Stimulated activated memory B cell treated with anti-CD40 and anti-IgM and Interleukin-4, amounts not matched to agents 10 μg/mL and 1 μg/mL and 100 μg/mL, for 72 hours (primary cell): ENCODE measurements at regions not wholly inside any gene's neighbourhood (a gene's known extent, or its start where the extent isn't known, plus 50 kb on each side); places are given as distances from the start of the nearest gene placed in this dataset.
A peak's percentile ranks its signal among the peaks of the same experiment; 100 is the strongest.

ENCODE experiments used
- ATAC-seq: fragments of 150-1000 bp; cut with Tn5 transposase; 2 replicates; pipeline ENCODE4 v1.10.0; 2021
- H3K27ac Mint-ChIP-seq: one replicate; pipeline ENCODE4 v1.8.0; 2022; ENCODE audit warnings: mild to moderate bottlenecking, mixed read lengths
- H3K27me3 Mint-ChIP-seq: one replicate; pipeline ENCODE4 v1.8.0; 2022; ENCODE audit warnings: mixed read lengths
- H3K36me3 Mint-ChIP-seq: one replicate; pipeline ENCODE4 v1.8.0; 2022; ENCODE audit warnings: mixed read lengths
- H3K4me1 Mint-ChIP-seq: one replicate; pipeline ENCODE4 v1.8.0; 2022; ENCODE audit warnings: mixed read lengths
- H3K4me3 Mint-ChIP-seq: one replicate; pipeline ENCODE4 v1.8.0; 2022; ENCODE audit warnings: mild to moderate bottlenecking, moderate library complexity, mixed read lengths
- H3K9me3 Mint-ChIP-seq: one replicate; pipeline ENCODE4 v1.8.0; 2022; ENCODE audit warnings: mixed read lengths

- no peak overlapping the region for H3K4me3 Mint-ChIP-seq
- ATAC-seq, result no peak
- peaks cover 12% of the 10 kb centered on the region for H3K9me3 Mint-ChIP-seq
- no peaks in the 10 kb centered on the region for H3K4me1 Mint-ChIP-seq
- peaks cover 33% of the 10 kb centered on the region for H3K27me3 Mint-ChIP-seq
- peaks cover 7% of the 10 kb centered on the region for H3K36me3 Mint-ChIP-seq
- no peak overlapping the region for H3K27ac Mint-ChIP-seq
These were observed 52.9 kb upstream of the RNU6-1 start for GRCh38 chr15:67892559-67893377.

DNA sequence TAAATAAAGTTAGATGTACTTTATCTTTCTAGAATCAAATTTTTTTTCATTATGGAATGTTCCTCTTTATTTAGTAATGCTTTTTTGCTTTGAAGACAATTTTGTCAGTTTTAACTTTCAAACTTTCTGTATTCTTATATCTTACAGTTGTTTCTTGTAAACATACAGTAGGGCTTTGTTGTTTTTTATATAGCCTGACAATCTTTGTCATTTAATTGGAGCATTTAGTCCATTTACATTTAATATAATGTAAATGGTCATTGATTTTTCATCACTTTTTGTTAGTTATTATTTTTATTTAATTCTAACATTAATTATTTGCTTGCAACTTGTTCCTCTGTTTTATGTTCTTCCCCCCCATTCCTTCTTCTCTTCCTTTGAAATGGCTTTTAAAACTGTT lies 55.4 kb upstream of the RNU6-1 start:
- H3K4me1 Mint-ChIP-seq, result no peaks in the 10 kb centered on the region
- H3K27me3 Mint-ChIP-seq, result peaks cover 14% of the 10 kb centered on the region
- H3K27ac Mint-ChIP-seq, result no peak overlapping the region
- ATAC-seq, result no peak
- H3K9me3 Mint-ChIP-seq, result peaks cover 4% of the 10 kb centered on the region
- peaks cover under 1% of the 10 kb centered on the region for H3K36me3 Mint-ChIP-seq
- H3K4me3 Mint-ChIP-seq, result no peak overlapping the region

DNA sequence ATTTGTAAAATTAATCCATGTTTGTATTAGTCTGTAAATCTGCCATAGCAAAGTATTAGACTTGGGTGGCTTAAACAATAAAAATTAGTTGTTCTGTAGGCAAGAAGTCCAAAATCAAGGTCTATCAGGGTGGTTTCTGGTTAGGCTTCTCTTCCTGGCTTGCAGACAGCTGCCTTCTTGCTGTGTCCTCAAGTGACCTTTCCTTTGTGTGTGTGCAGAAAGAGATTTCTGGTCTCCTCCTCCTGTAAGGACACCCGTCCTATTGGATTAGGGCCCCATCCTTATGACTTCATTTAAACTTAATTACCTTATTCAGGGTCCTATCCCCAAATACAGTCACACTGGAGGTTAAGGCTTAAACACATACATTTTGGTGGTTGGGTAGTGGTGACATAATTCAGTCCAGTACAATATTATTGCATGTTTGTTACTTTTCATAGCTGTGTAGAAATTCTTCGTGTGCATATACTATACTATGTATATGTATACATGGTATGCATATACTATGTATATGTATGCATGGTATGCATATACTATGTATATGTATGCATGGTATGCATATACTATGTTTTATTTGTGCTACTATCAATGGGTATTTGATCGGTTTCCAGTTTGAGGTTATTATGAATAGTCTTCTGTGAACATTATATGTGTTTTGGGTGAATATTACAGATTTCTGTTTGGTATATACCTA lies 57.9 kb upstream of the RNU6-1 start:
- Mint-ChIP-seq H3K27me3 (no peaks in the 10 kb centered on the region), H3K36me3 (no peaks in the 10 kb centered on the region), H3K27ac (no peak overlapping the region), H3K4me1 (peaks cover 7% of the 10 kb centered on the region), H3K9me3 (peaks cover 4% of the 10 kb centered on the region), H3K4me3 (no peak overlapping the region)
- ATAC-seq, result no peak

DNA sequence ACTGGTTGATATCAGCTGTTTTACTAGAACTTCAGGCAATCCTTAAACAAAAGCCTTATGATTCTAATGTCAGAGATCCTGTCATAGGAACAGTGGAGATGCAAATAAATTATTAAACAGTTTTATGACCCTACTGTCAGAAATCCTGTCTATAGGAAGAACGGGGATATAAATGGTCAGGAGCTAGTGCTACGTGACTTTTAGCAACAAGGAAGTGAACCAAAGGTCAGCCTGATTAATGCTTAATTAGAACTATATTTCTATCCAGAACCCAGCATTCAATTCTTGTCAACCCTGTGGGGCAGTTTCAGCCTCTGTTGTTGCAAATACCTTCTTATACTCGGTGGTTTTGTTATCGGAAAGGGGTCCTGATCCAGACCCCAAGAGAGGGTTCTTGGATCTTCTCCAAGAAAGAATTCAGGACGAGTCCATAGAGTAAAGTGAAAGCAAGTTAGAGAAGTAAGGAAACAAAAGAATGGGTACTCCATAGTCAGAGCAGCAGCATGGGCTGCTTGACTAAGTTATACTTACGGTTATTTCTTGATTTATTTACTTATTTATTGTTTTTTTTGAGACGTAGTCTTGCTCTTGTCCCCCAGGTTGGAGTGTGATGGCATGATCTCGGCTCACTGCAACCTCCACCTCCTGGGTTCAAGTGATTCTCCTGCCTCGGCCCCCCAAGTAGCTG lies 59.9 kb upstream of the RNU6-1 start:
- Mint-ChIP-seq H3K27me3 (peaks cover 18% of the 10 kb centered on the region), H3K36me3 (no peaks in the 10 kb centered on the region), H3K9me3 (peaks cover 4% of the 10 kb centered on the region), H3K4me3 (no peak overlapping the region), H3K4me1 (peaks cover 17% of the 10 kb centered on the region), H3K27ac (no peak overlapping the region)
- ATAC-seq, result no peak

GRCh38 chr15:67900621-67901147 lies 60.8 kb upstream of the RNU6-1 start:
- Mint-ChIP-seq H3K9me3 (no peaks in the 10 kb centered on the region), H3K4me3 (no peak overlapping the region), H3K4me1 (peaks cover 17% of the 10 kb centered on the region), H3K27ac (no peak overlapping the region), H3K27me3 (peaks cover 27% of the 10 kb centered on the region), H3K36me3 (no peaks in the 10 kb centered on the region)
- ATAC-seq, result no peak

- no peak overlapping the region for H3K27ac Mint-ChIP-seq
- H3K9me3 Mint-ChIP-seq, result no peaks in the 10 kb centered on the region
- H3K36me3 Mint-ChIP-seq, result no peaks in the 10 kb centered on the region
- H3K27me3 Mint-ChIP-seq, result peaks cover 39% of the 10 kb centered on the region
- H3K4me1 Mint-ChIP-seq, result peaks cover 17% of the 10 kb centered on the region
- H3K4me3 Mint-ChIP-seq, result no peak overlapping the region
- ATAC-seq, result no peak
These were observed 62.1 kb upstream of the RNU6-1 start for GRCh38 chr15:67901922-67902321.

- Mint-ChIP-seq H3K4me3 (peak overlapping the region; percentile 60), H3K4me1 (peaks cover 17% of the 10 kb centered on the region), H3K27ac (peak overlapping the region; percentile 75), H3K9me3 (no peaks in the 10 kb centered on the region), H3K27me3 (peaks cover 46% of the 10 kb centered on the region), H3K36me3 (no peaks in the 10 kb centered on the region)
- peak; percentile 73 for ATAC-seq
These were observed 62.7 kb upstream of the RNU6-1 start for GRCh38 chr15:67902579-67903009.

- ATAC-seq, result no peak
- Mint-ChIP-seq H3K4me1 (peaks cover 17% of the 10 kb centered on the region), H3K4me3 (no peak overlapping the region), H3K9me3 (peaks cover under 1% of the 10 kb centered on the region), H3K27ac (peak overlapping the region; percentile 75), H3K36me3 (no peaks in the 10 kb centered on the region), H3K27me3 (peaks cover 46% of the 10 kb centered on the region)
These were observed 63.9 kb upstream of the RNU6-1 start for GRCh38 chr15:67903708-67904107.

- no peak for ATAC-seq
- Mint-ChIP-seq H3K4me1 (peaks cover 17% of the 10 kb centered on the region), H3K27ac (no peak overlapping the region), H3K4me3 (no peak overlapping the region), H3K27me3 (peaks cover 46% of the 10 kb centered on the region), H3K9me3 (peaks cover 6% of the 10 kb centered on the region), H3K36me3 (no peaks in the 10 kb centered on the region)
These were observed 65.8 kb upstream of the RNU6-1 start for GRCh38 chr15:67905628-67906027.

GRCh38 chr15:67906382-67906781 lies 66.5 kb upstream of the RNU6-1 start:
- H3K4me3 Mint-ChIP-seq, result no peak overlapping the region
- H3K27me3 Mint-ChIP-seq, result peaks cover 46% of the 10 kb centered on the region
- no peak overlapping the region for H3K27ac Mint-ChIP-seq
- peaks cover 17% of the 10 kb centered on the region for H3K4me1 Mint-ChIP-seq
- no peak for ATAC-seq
- H3K9me3 Mint-ChIP-seq, result peaks cover 6% of the 10 kb centered on the region
- no peaks in the 10 kb centered on the region for H3K36me3 Mint-ChIP-seq

DNA sequence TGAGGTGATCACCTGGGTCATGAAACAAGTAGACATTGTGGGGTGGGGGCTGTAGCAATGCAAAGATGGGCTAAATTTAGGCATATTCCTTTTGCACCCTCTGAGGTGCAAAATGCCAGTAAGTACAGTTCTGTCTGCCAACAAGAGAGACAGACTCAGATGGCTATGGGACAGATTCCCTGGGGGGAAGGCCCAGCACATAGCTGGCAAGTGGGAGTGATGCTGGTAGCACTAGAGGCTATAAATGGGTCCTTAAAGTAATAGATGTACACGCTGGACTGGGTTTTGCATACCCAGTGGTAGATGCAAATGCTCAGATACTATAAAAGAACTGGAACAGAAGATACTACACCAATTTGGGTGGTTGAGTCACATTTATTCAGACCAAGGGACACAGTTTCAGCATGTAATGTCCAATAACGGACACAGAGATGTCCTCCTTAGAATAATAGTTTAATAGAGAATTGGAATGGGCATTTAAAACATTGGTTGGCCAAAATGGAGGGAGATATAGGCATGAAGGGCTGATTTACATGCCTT lies 67.4 kb upstream of the RNU6-1 start:
- H3K27ac Mint-ChIP-seq, result no peak overlapping the region
- ATAC-seq, result no peak
- peaks cover 16% of the 10 kb centered on the region for H3K4me1 Mint-ChIP-seq
- H3K27me3 Mint-ChIP-seq, result peaks cover 46% of the 10 kb centered on the region
- peaks cover 9% of the 10 kb centered on the region for H3K9me3 Mint-ChIP-seq
- no peak overlapping the region for H3K4me3 Mint-ChIP-seq
- H3K36me3 Mint-ChIP-seq, result no peaks in the 10 kb centered on the region

GRCh38 chr15:67908756-67909155 lies 68.9 kb upstream of the RNU6-1 start:
- peaks cover 38% of the 10 kb centered on the region for H3K27me3 Mint-ChIP-seq
- H3K4me3 Mint-ChIP-seq, result no peak overlapping the region
- no peak for ATAC-seq

GRCh38 chr15:67911727-67912126 lies 71.9 kb upstream of the RNU6-1 start:
- no peak overlapping the region for H3K4me3 Mint-ChIP-seq
- no peaks in the 10 kb centered on the region for H3K36me3 Mint-ChIP-seq
- peaks cover 19% of the 10 kb centered on the region for H3K27me3 Mint-ChIP-seq
- peaks cover 16% of the 10 kb centered on the region for H3K9me3 Mint-ChIP-seq
- ATAC-seq, result no peak
- H3K27ac Mint-ChIP-seq, result no peak overlapping the region
- no peaks in the 10 kb centered on the region for H3K4me1 Mint-ChIP-seq

More at GRCh38 chr15:67908756-67909155, 68.9 kb upstream of the RNU6-1 start:
- Mint-ChIP-seq H3K27ac (no peak overlapping the region), H3K4me1 (peaks cover under 1% of the 10 kb centered on the region), H3K9me3 (peaks cover 9% of the 10 kb centered on the region), H3K36me3 (no peaks in the 10 kb centered on the region)

DNA sequence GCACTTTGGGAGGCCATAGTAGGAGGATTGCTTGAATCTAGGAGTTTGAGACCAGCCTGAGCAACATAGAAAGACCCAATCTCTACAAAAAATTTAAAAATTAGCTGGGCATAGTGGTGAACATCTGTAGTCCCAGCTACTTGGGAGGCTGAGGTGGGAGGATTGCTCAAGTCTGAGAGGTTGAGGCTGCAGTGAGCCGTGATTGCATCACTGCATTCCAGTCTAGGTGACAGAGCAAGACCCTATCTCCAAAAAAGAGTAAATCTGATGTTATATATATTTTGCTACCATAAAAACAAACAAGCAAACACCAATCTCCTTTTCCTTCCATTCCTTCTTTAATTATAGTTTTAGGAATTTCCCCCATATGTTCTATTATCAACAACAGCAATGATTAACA lies 74.2 kb upstream of the RNU6-1 start:
- Mint-ChIP-seq H3K27me3 (peaks cover 18% of the 10 kb centered on the region), H3K4me3 (no peak overlapping the region), H3K36me3 (peaks cover 11% of the 10 kb centered on the region), H3K9me3 (peaks cover 23% of the 10 kb centered on the region), H3K4me1 (no peaks in the 10 kb centered on the region), H3K27ac (no peak overlapping the region)
- no peak for ATAC-seq
